ENCODE measurements at regions not wholly inside any gene's neighbourhood (a gene's known extent, or its start where the extent isn't known, plus 50 kb on each side); places are given as distances from the start of the nearest gene placed in this dataset.

- TF ChIP-seq JUN (IDR thresholded peaks at IDR 0.05) (no peak), EHMT2 (IDR thresholded peaks at IDR 0.05; ENCODE audit: low read depth) (no peak), KDM1A (IDR thresholded peaks at IDR 0.05; ENCODE audit: low read depth) (no peak), CTCF (IDR thresholded peaks at IDR 0.05) (no peak), TP53 (CRISPR knock-in tag; IDR thresholded peaks at IDR 0.05) (no peak), POLR2A (IDR thresholded peaks at IDR 0.05; ENCODE audit: low read length) (no peak), PBX3 (IDR thresholded peaks at IDR 0.05) (no peak)
Observed at GRCh38 chr11:127713226-127713625, 712.7 kb upstream of the KIRREL3 start.
